Neural progenitor cell (in vitro differentiated cells): ENCODE measurements at regions not wholly inside any gene's neighbourhood (a gene's known extent, or its start where the extent isn't known, plus 50 kb on each side); places are given as distances from the start of the nearest gene placed in this dataset.

ENCODE experiments used
- DNase-seq: peaks from one replicate; pipeline ENCODE4 v3.0.0-alpha.2; 2016; ENCODE audit warnings: low spot score
- H2AFZ ChIP-seq: fragments of 200-600 bp; sonication (generic); replicated peaks from 2 replicates; pipeline ENCODE4 v1.6.1; 2016; ENCODE audit warnings: antibody characterized with exemption
- H3F3A ChIP-seq: fragments of 200-600 bp; sonication (generic); 2 replicates; pipeline ENCODE4 v1.6.1; 2016; ENCODE audit warnings: antibody characterized with exemption, low read depth
- H3K27ac ChIP-seq: fragments of 200-600 bp; sonication (generic); 2 replicates; pipeline ENCODE4 v1.5.1; 2016; ENCODE audit warnings: mild to moderate bottlenecking
- H3K27me3 ChIP-seq: fragments of 200-600 bp; sonication (generic); 2 replicates; pipeline ENCODE4 v1.6.1; 2016; ENCODE audit warnings: mild to moderate bottlenecking, moderate library complexity
- H3K36me3 ChIP-seq: fragments of 200-600 bp; sonication (generic); 2 replicates; pipeline ENCODE4 v1.5.1; 2016
- H3K4me1 ChIP-seq: fragments of 200-600 bp; sonication (generic); 2 replicates; pipeline ENCODE4 v1.6.1; 2016; ENCODE audit warnings: mixed run types
- H3K4me2 ChIP-seq: fragments of 200-600 bp; sonication (generic); 2 replicates; pipeline ENCODE4 v1.6.1; 2016
- H3K4me3 ChIP-seq: fragments of 200-600 bp; sonication (generic); 2 replicates; pipeline ENCODE4 v1.5.1; 2016
- H3K79me2 ChIP-seq: fragments of 200-600 bp; sonication (generic); 2 replicates; pipeline ENCODE4 v1.6.1; 2016; ENCODE audit warnings: low read depth
- H3K9ac ChIP-seq: fragments of 200-600 bp; sonication (generic); 2 replicates; pipeline ENCODE4 v1.6.1; 2016
- H3K9me3 ChIP-seq: fragments of 200-600 bp; sonication (generic); 2 replicates; pipeline ENCODE4 v1.5.1; 2016; ENCODE audit warnings: low read depth
- H4K20me1 ChIP-seq: fragments of 200-600 bp; sonication (generic); 2 replicates; pipeline ENCODE4 v1.6.1; 2016; ENCODE audit warnings: low read depth
- H3K27ac Mint-ChIP-seq: 3 replicates; pipeline ENCODE4 v1.8.0; 2021; ENCODE audit warnings: mixed read lengths
- H3K27me3 Mint-ChIP-seq: 2 replicates; pipeline ENCODE4 v1.8.0; 2022; ENCODE audit warnings: low read depth, mild to moderate bottlenecking, inconsistent platforms, moderate library complexity, mixed read lengths; ENCODE audit not compliant: insufficient read depth
- H3K36me3 Mint-ChIP-seq: 3 replicates; pipeline ENCODE4 v1.8.0; 2021; ENCODE audit warnings: mixed read lengths
- H3K4me1 Mint-ChIP-seq: 3 replicates; pipeline ENCODE4 v1.8.0; 2021; ENCODE audit warnings: mixed read lengths
- H3K4me3 Mint-ChIP-seq: 3 replicates; pipeline ENCODE4 v1.8.0; 2021; ENCODE audit warnings: mild to moderate bottlenecking, moderate library complexity, mixed read lengths
- H3K9me3 Mint-ChIP-seq: 3 replicates; pipeline ENCODE4 v1.8.0; 2020; ENCODE audit warnings: mixed read lengths
- EZH2 ChIP-seq: fragments of 200-600 bp; sonication (generic); IDR thresholded peaks from 2 replicates; pipeline ENCODE4 v1.6.1; 2017; ENCODE audit warnings: antibody characterized with exemption, mild to moderate bottlenecking, moderate library complexity
- EZH2phosphoT487 ChIP-seq: fragments of 200-600 bp; sonication (generic); IDR thresholded peaks from 2 replicates; pipeline ENCODE4 v1.6.1; 2017; ENCODE audit warnings: antibody characterized with exemption
- TF ChIP-seq, protein P1 (sequence below): fragments of 200-600 bp; sonication (generic); IDR thresholded peaks from 2 replicates; pipeline ENCODE4 v1.5.1; 2017; ENCODE audit warnings: antibody characterized with exemption, mild to moderate bottlenecking

DNA sequence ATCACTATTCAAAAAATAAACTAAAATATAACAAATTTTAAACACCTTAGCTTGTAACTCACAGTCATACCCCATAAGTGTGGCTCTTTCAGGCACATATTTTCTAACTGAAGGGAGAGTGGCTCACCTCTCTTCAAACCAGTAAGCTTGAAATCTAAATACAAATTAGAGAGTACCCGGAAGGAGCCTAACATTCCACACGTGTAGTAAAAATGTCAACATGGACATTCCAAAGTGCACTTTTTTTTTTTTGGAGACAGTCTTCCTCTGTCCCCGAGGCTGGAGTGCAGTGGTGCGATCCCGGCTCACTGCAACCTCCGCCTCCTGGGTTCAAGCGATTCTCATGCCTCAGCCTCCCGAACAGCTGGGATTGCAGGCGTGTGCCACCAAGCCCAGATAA is 275.6 kb upstream of the ADGRL2 start:
- TF ChIP-seq, protein P1, sequence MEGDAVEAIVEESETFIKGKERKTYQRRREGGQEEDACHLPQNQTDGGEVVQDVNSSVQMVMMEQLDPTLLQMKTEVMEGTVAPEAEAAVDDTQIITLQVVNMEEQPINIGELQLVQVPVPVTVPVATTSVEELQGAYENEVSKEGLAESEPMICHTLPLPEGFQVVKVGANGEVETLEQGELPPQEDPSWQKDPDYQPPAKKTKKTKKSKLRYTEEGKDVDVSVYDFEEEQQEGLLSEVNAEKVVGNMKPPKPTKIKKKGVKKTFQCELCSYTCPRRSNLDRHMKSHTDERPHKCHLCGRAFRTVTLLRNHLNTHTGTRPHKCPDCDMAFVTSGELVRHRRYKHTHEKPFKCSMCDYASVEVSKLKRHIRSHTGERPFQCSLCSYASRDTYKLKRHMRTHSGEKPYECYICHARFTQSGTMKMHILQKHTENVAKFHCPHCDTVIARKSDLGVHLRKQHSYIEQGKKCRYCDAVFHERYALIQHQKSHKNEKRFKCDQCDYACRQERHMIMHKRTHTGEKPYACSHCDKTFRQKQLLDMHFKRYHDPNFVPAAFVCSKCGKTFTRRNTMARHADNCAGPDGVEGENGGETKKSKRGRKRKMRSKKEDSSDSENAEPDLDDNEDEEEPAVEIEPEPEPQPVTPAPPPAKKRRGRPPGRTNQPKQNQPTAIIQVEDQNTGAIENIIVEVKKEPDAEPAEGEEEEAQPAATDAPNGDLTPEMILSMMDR = no peak
- TF ChIP-seq EZH2phosphoT487 (no peak), EZH2 (no peak)
- Mint-ChIP-seq H3K9me3 (no peaks in the 10 kb centered on the region), H3K4me3 (no peak overlapping the region), H3K36me3 (no peaks in the 10 kb centered on the region), H3K27me3 (peaks cover 2% of the 10 kb centered on the region), H3K27ac (no peak overlapping the region), H3K4me1 (peaks cover 6% of the 10 kb centered on the region)
- Histone ChIP-seq H3K9ac (no peak overlapping the region), H2AFZ (no peak overlapping the region), H3F3A (no peaks in the 10 kb centered on the region), H3K79me2 (no peaks in the 10 kb centered on the region), H3K9me3 (no peaks in the 10 kb centered on the region), H3K4me2 (no peak overlapping the region), H3K4me1 (no peaks in the 10 kb centered on the region), H3K27ac (no peak overlapping the region), H3K27me3 (no peaks in the 10 kb centered on the region), H3K4me3 (no peak overlapping the region), H4K20me1 (no peaks in the 10 kb centered on the region), H3K36me3 (no peaks in the 10 kb centered on the region)
- no peak for DNase-seq

DNA sequence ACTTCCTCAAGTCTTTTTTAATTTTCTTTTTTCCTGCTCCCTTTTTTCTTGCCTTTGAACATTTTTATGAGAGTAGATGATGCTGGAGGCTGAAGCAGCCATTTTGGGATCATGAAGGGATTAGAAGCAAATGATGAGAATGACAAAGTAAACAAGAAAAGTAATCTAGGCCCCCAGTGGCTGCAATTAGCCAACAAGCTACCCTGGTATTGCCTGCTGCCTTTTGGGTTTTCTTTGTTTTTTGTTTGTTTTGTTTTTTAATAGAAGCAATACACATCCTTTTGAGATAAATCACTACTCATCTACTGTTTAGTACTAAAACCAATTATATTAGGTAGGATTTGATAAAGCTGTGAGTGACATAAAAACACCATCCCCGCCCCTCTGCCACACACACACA is 280.7 kb upstream of the ADGRL2 start:
- H3K4me2 ChIP-seq = no peak overlapping the region
- TF ChIP-seq EZH2phosphoT487 = no peak
- no peak for TF ChIP-seq EZH2
- TF ChIP-seq, protein P1 = no peak
- no peaks in the 10 kb centered on the region for H3K36me3 ChIP-seq
- peaks cover 18% of the 10 kb centered on the region for H3K4me1 ChIP-seq
- no peak overlapping the region for H3K9ac ChIP-seq
- H2AFZ ChIP-seq = no peak overlapping the region
- no peaks in the 10 kb centered on the region for H3F3A ChIP-seq
- no peak overlapping the region for H3K4me3 ChIP-seq
- no peaks in the 10 kb centered on the region for H3K9me3 ChIP-seq
- peaks cover 12% of the 10 kb centered on the region for H3K4me1 Mint-ChIP-seq
- no peak overlapping the region for H3K27ac ChIP-seq
- no peaks in the 10 kb centered on the region for H3K79me2 ChIP-seq
- H3K36me3 Mint-ChIP-seq = no peaks in the 10 kb centered on the region
- no peaks in the 10 kb centered on the region for H3K27me3 ChIP-seq
- no peak overlapping the region for H3K4me3 Mint-ChIP-seq
- DNase-seq = no peak
- peaks cover 2% of the 10 kb centered on the region for H3K27me3 Mint-ChIP-seq
- no peaks in the 10 kb centered on the region for H4K20me1 ChIP-seq
- H3K27ac Mint-ChIP-seq = no peak overlapping the region
- H3K9me3 Mint-ChIP-seq = no peaks in the 10 kb centered on the region

DNA sequence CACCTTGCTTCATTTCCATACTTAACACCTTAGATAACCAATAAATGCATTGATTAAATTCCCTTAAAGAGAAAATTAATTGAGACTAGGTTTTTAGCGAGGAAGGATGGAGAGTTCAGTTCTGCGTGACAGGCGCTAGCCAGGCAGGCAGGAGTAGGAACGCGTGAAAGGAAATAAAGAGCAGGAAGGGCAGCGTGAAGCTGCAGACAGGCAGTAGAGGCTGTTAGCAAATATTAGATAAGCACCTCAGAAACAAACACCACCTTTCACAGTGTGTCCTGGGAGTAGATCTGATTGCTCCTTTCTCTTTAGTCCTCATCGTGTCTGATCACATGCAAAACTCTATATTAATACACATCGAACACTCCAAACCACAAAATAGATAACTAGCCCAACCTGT is 282.7 kb upstream of the ADGRL2 start:
- no peak overlapping the region for H3K27ac Mint-ChIP-seq

More for the DNA sequence above, 282.7 kb upstream of the ADGRL2 start:
- Histone ChIP-seq H2AFZ (no peak overlapping the region), H4K20me1 (no peaks in the 10 kb centered on the region), H3K36me3 (no peaks in the 10 kb centered on the region), H3K4me3 (no peak overlapping the region), H3K27ac (no peak overlapping the region), H3K9me3 (no peaks in the 10 kb centered on the region), H3F3A (peaks cover 12% of the 10 kb centered on the region), H3K27me3 (no peaks in the 10 kb centered on the region), H3K4me2 (no peak overlapping the region), H3K79me2 (no peaks in the 10 kb centered on the region), H3K9ac (no peak overlapping the region), H3K4me1 (peaks cover 38% of the 10 kb centered on the region)
- H3K4me1 Mint-ChIP-seq = peaks cover 20% of the 10 kb centered on the region
- no peak overlapping the region for H3K4me3 Mint-ChIP-seq
- no peak for DNase-seq
- no peak for TF ChIP-seq EZH2
- TF ChIP-seq, protein P1 = no peak
- no peak for TF ChIP-seq EZH2phosphoT487
- H3K9me3 Mint-ChIP-seq = no peaks in the 10 kb centered on the region
- H3K27me3 Mint-ChIP-seq = peaks cover 2% of the 10 kb centered on the region
- no peaks in the 10 kb centered on the region for H3K36me3 Mint-ChIP-seq
